ENCODE measurements at regions not wholly inside any gene's neighbourhood (a gene's known extent, or its start where the extent isn't known, plus 50 kb on each side); places are given as distances from the start of the nearest gene placed in this dataset.

GRCh38 chr3:72579191-72579580 is 269.1 kb downstream of the SHQ1 start:
- no peak for DNase-seq
- H3K27me3 Mint-ChIP-seq: no peaks in the 10 kb centered on the region
- CTCF ChIA-PET: interaction anchor here (1.0 kb wide), 1 partner anchor 14 kb away, joined by 4 read pairs; no protein-coding TSS in a partner anchor
- no peaks in the 10 kb centered on the region for H3K4me1 Mint-ChIP-seq
- no peaks in the 10 kb centered on the region for H3K9me3 Mint-ChIP-seq
- no peak overlapping the region for H3K27ac Mint-ChIP-seq
- H3K4me3 Mint-ChIP-seq: no peak overlapping the region
- H3K36me3 Mint-ChIP-seq (ENCODE audit: low read depth): no peaks in the 10 kb centered on the region
- POLR2A ChIA-PET: no interaction called here

DNA sequence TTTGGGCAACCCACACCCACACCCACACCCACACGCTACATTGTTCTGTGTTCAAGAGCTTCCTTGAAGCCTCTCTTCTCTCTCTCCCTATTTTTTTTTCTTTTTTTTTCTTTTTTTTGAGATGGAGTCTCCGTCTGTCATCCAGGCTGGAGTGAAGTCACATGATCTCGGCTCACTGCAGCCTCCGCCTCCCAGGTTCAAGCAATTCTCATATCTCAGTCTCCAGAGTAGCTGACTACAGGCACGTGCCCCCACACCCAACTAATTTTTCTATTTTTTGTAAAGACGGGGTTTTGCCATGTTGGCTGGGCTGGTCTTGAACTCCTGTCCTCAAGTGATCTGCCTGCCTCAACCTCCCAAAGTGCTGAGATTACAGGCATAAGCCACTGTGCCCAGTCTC is 271.1 kb downstream of the SHQ1 start:
- H3K4me3 Mint-ChIP-seq: no peak overlapping the region
- no peak for DNase-seq
- H3K27ac Mint-ChIP-seq: no peak overlapping the region
- no peaks in the 10 kb centered on the region for H3K27me3 Mint-ChIP-seq
- H3K36me3 Mint-ChIP-seq (ENCODE audit: low read depth): no peaks in the 10 kb centered on the region
- CTCF ChIA-PET: interaction anchor here (1.4 kb wide), 1 partner anchor 10 kb away, joined by 3 read pairs; no protein-coding TSS in a partner anchor
- POLR2A ChIA-PET: no interaction called here
- H3K9me3 Mint-ChIP-seq: no peaks in the 10 kb centered on the region
- H3K4me1 Mint-ChIP-seq: no peaks in the 10 kb centered on the region

GRCh38 chr3:72576563-72576962 is 271.7 kb downstream of the SHQ1 start:
- DNase-seq: no peak
- no peak overlapping the region for H3K27ac Mint-ChIP-seq
- POLR2A ChIA-PET: no interaction called here
- no peaks in the 10 kb centered on the region for H3K9me3 Mint-ChIP-seq
- H3K36me3 Mint-ChIP-seq (ENCODE audit: low read depth): no peaks in the 10 kb centered on the region
- CTCF ChIA-PET: interaction anchor here (0.5 to 1.4 kb wide), 2 partner anchors 10 to 650 kb away, joined by 3 read pairs; no protein-coding TSS in a partner anchor
- H3K27me3 Mint-ChIP-seq: no peaks in the 10 kb centered on the region
- H3K4me1 Mint-ChIP-seq: no peaks in the 10 kb centered on the region
- H3K4me3 Mint-ChIP-seq: no peak overlapping the region

- H3K27ac Mint-ChIP-seq: no peak overlapping the region
- POLR2A ChIA-PET: no interaction called here
Measured at GRCh38 chr3:72574144-72574543, 274.1 kb downstream of the SHQ1 start.

GRCh38 chr3:72573051-72573450 is 275.2 kb downstream of the SHQ1 start:
- Mint-ChIP-seq H3K27ac (no peak overlapping the region), H3K4me1 (no peaks in the 10 kb centered on the region), H3K4me3 (no peak overlapping the region), H3K36me3 (ENCODE audit: low read depth) (no peaks in the 10 kb centered on the region), H3K9me3 (no peaks in the 10 kb centered on the region), H3K27me3 (no peaks in the 10 kb centered on the region)
- no peak for DNase-seq
- ChIA-PET CTCF (no interaction called here), POLR2A (no interaction called here)

More at GRCh38 chr3:72574144-72574543, 274.1 kb downstream of the SHQ1 start:
- CTCF ChIA-PET: no interaction called here
- no peaks in the 10 kb centered on the region for H3K4me1 Mint-ChIP-seq
- no peaks in the 10 kb centered on the region for H3K9me3 Mint-ChIP-seq
- no peaks in the 10 kb centered on the region for H3K36me3 Mint-ChIP-seq (ENCODE audit: low read depth)
- no peaks in the 10 kb centered on the region for H3K27me3 Mint-ChIP-seq
- DNase-seq: no peak
- no peak overlapping the region for H3K4me3 Mint-ChIP-seq

GRCh38 chr3:72572489-72573007 is 275.7 kb downstream of the SHQ1 start:
- no peak for DNase-seq
- CTCF ChIA-PET: no interaction called here
- no peak overlapping the region for H3K27ac Mint-ChIP-seq
- POLR2A ChIA-PET: no interaction called here
- H3K9me3 Mint-ChIP-seq: no peaks in the 10 kb centered on the region
- H3K36me3 Mint-ChIP-seq (ENCODE audit: low read depth): no peaks in the 10 kb centered on the region
- no peaks in the 10 kb centered on the region for H3K4me1 Mint-ChIP-seq
- H3K27me3 Mint-ChIP-seq: no peaks in the 10 kb centered on the region
- no peak overlapping the region for H3K4me3 Mint-ChIP-seq

DNA sequence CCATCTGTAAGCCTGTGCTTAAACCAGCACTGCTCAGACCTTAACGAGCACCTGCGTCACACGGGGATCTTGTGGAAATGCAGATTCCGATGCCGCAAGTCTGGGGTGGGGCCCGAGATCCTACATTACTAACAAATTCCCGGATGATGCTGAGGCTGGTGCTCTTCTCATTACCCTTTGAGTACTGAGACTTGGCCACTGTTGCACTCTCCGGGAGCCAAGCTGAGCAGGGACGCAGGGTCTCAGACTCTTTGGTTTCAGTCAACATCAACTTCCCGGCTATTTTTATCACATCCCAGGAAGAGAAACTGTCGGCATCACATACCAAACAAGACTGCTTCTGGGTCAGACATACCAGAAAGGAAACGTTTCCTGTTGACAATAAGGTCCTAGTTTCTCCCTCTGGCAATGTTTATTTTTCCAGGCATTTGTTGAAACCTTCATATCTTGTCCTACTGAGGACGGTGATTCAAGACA is 276.6 kb downstream of the SHQ1 start:
- Mint-ChIP-seq H3K9me3 (no peaks in the 10 kb centered on the region), H3K27ac (no peak overlapping the region), H3K4me1 (no peaks in the 10 kb centered on the region), H3K36me3 (ENCODE audit: low read depth) (no peaks in the 10 kb centered on the region), H3K27me3 (no peaks in the 10 kb centered on the region), H3K4me3 (no peak overlapping the region)
- POLR2A ChIA-PET: no interaction called here
- no peak for DNase-seq
- CTCF ChIA-PET: no interaction called here

DNA sequence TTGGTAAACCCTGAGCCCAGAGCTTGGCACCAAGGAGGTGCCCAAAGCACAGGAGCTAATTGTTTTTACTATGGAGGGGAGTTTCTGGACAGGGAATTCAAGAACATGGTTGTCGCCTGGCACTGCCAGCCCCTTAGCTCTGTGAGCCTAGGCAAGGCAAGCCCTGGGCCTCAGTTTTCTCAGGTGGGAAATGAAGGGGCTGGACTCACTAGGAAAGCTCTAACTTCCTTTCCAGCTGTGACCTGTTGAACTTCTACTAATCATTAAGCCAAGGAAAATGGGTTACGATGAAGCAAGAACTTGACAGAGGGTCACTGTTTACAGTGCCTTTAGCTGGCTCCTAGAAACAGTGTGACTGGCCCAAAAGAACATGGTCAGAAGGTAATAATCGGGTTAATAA is 277.2 kb downstream of the SHQ1 start:
- Mint-ChIP-seq H3K27ac (no peak overlapping the region), H3K4me1 (no peaks in the 10 kb centered on the region), H3K27me3 (no peaks in the 10 kb centered on the region), H3K4me3 (no peak overlapping the region), H3K36me3 (ENCODE audit: low read depth) (no peaks in the 10 kb centered on the region), H3K9me3 (no peaks in the 10 kb centered on the region)
- DNase-seq: no peak
- POLR2A ChIA-PET: no interaction called here
- CTCF ChIA-PET: interaction anchor here (0.6 kb wide), 1 partner anchor 22 kb away, joined by 7 read pairs; no protein-coding TSS in a partner anchor

GRCh38 chr3:72569754-72570440 is 278.3 kb downstream of the SHQ1 start:
- DNase-seq: no peak
- no peaks in the 10 kb centered on the region for H3K36me3 Mint-ChIP-seq (ENCODE audit: low read depth)
- CTCF ChIA-PET: interaction anchor here (0.7 kb wide), 1 partner anchor 19 kb away, joined by 3 read pairs; no protein-coding TSS in a partner anchor
- no peaks in the 10 kb centered on the region for H3K4me1 Mint-ChIP-seq
- H3K27ac Mint-ChIP-seq: no peak overlapping the region
- H3K4me3 Mint-ChIP-seq: no peak overlapping the region
- POLR2A ChIA-PET: no interaction called here
- H3K9me3 Mint-ChIP-seq: no peaks in the 10 kb centered on the region
- no peaks in the 10 kb centered on the region for H3K27me3 Mint-ChIP-seq

DNA sequence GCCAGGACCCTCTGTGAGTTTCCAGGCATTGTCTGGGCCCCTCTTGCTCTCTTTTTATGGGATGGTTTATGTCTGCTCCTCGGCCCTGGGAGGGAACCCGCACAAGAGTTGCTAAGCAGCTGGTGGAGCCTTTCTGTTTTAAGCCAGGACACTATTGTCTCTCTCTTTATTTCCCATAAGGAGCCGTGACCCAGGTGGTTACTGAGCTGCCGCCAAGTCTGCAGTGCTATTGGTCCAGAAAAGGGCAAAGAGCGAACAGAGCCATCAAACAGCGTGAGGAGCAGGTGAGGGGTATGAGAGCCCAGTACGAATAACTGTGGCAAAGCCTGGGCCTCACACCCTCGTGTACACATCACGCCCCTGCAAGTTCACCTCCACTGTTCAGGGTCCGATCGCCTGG is 280.2 kb downstream of the SHQ1 start:
- POLR2A ChIA-PET: no interaction called here
- Mint-ChIP-seq H3K4me3 (no peak overlapping the region), H3K4me1 (no peaks in the 10 kb centered on the region), H3K27me3 (no peaks in the 10 kb centered on the region), H3K36me3 (ENCODE audit: low read depth) (no peaks in the 10 kb centered on the region), H3K27ac (no peak overlapping the region), H3K9me3 (no peaks in the 10 kb centered on the region)
- no peak for DNase-seq
- CTCF ChIA-PET: interaction anchor here (1.0 kb wide), 1 partner anchor 35 kb away, joined by 3 read pairs; no protein-coding TSS in a partner anchor

DNA sequence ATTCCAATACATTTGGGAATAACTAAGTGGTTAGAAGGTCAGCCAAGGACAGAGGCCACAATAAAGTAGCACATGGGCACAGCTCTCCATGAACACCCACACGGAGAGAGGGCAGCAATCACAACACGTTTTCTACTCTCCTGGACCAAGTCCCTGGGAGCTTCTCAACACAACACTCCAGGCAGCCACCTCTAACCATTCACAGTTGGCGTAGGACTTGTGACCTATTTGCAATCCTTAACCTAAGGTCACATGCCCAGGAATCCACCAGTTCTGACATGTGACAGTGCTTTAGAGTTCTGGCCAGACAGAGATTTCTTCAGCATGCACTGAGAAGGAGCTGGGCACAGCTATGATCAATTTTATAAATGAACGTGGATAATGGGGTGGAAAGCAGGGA is 280.8 kb downstream of the SHQ1 start:
- Mint-ChIP-seq H3K36me3 (ENCODE audit: low read depth) (no peaks in the 10 kb centered on the region), H3K27ac (no peak overlapping the region), H3K9me3 (no peaks in the 10 kb centered on the region), H3K4me3 (no peak overlapping the region), H3K27me3 (no peaks in the 10 kb centered on the region), H3K4me1 (no peaks in the 10 kb centered on the region)
- POLR2A ChIA-PET: no interaction called here
- no peak for DNase-seq
- CTCF ChIA-PET: interaction anchor here (1.3 kb wide), 1 partner anchor 14 kb away, joined by 3 read pairs; no protein-coding TSS in a partner anchor

DNA sequence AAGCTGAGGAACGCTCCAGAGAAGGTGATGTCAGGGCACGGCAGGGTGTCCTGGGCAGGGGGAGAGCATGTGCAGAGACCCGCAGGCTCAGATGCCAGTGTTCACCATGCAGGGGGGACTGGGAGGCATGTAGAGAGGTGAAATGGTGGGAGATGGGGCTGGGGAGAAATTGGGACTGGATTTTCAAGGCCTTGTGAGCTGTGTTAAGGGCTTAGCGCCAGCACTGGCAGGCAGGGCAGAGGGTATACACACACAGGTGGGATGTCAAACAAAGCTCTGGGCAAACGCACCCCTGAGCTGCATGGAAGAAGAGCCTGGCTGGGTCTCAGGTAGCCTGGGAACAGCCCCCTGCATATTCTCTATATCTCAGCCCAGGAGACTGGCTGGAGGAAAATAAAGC is 282.7 kb downstream of the SHQ1 start:
- Mint-ChIP-seq H3K27ac (no peak overlapping the region), H3K9me3 (no peaks in the 10 kb centered on the region), H3K4me3 (no peak overlapping the region), H3K4me1 (no peaks in the 10 kb centered on the region), H3K36me3 (ENCODE audit: low read depth) (no peaks in the 10 kb centered on the region), H3K27me3 (no peaks in the 10 kb centered on the region)
- DNase-seq: no peak
- ChIA-PET CTCF (interaction anchor here (1.0 to 2.2 kb wide), 4 partner anchors 9 to 381 kb away, joined by 3 to 6 read pairs (median 4); no protein-coding TSS in a partner anchor), POLR2A (interaction anchor here (0.6 kb wide), 1 partner anchor 513 kb away, joined by 4 read pairs; no protein-coding TSS in a partner anchor)

GRCh38 chr3:72563690-72564370 is 284.4 kb downstream of the SHQ1 start:
- H3K27me3 Mint-ChIP-seq: no peaks in the 10 kb centered on the region
- no peak overlapping the region for H3K4me3 Mint-ChIP-seq
- ChIA-PET POLR2A (no interaction called here), CTCF (interaction anchor here (1.1 kb wide), 1 partner anchor 34 kb away, joined by 3 read pairs; no protein-coding TSS in a partner anchor)
- no peaks in the 10 kb centered on the region for H3K36me3 Mint-ChIP-seq (ENCODE audit: low read depth)
- no peaks in the 10 kb centered on the region for H3K4me1 Mint-ChIP-seq
- no peaks in the 10 kb centered on the region for H3K9me3 Mint-ChIP-seq
- no peak overlapping the region for H3K27ac Mint-ChIP-seq
- DNase-seq: no peak
